Body of pancreas (tissue), 4 donors: ENCODE measurements at regions not wholly inside any gene's neighbourhood (a gene's known extent, or its start where the extent isn't known, plus 50 kb on each side); places are given as distances from the start of the nearest gene placed in this dataset.

Source experiments
- CTCF ChIP-seq, 7 experiments: fragments of 450-650 bp in 4 of 7; fragments of 200-600 bp in 3 of 7; sonication (generic) in 3 of 7; IDR thresholded peaks; one replicate each; pipeline ENCODE4 v1.5.1; 2016 to 2019; ENCODE audit warnings: antibody characterized with exemption in 7 of 7
- POLR2A ChIP-seq, 3 donors: fragments of 450-650 bp; IDR thresholded peaks; one replicate each; pipeline ENCODE4 v1.6.1; 2016; ENCODE audit warnings: antibody characterized with exemption in 3 of 3, mild to moderate bottlenecking in 2 of 3

- no peak for TF ChIP-seq CTCF (IDR thresholded peaks at IDR 0.05)
- no peak for TF ChIP-seq POLR2A (IDR thresholded peaks at IDR 0.05)
These were observed 237.5 kb downstream of the ICOS start for GRCh38 chr2:204174034-204174433.
